H9 (cell line): ENCODE measurements at regions not wholly inside any gene's neighbourhood (a gene's known extent, or its start where the extent isn't known, plus 50 kb on each side); places are given as distances from the start of the nearest gene placed in this dataset.

ENCODE experiments used
- DNase-seq: peaks from one replicate; pipeline ENCODE4 v3.0.0-alpha.2; 2017
- H2AFZ ChIP-seq: one replicate; pipeline ENCODE4 v1.6.1; 2013; ENCODE audit warnings: mild to moderate bottlenecking, low read length, control low read depth, moderate library complexity
- H2AK5ac ChIP-seq: 2 replicates; pipeline ENCODE4 v1.6.1; 2013; ENCODE audit warnings: low read length, control low read depth, mixed read lengths; ENCODE audit not compliant: insufficient read length
- H2BK120ac ChIP-seq: one replicate; pipeline ENCODE4 v1.6.1; 2013; ENCODE audit warnings: low read depth, mild to moderate bottlenecking, low read length, control low read depth, inconsistent platforms; ENCODE audit not compliant: poor library complexity, severe bottlenecking
- H2BK12ac ChIP-seq: 2 replicates; pipeline ENCODE4 v1.6.1; 2013; ENCODE audit warnings: low read length, control low read depth, mixed read lengths, low read depth; ENCODE audit not compliant: insufficient read length
- H2BK15ac ChIP-seq: 2 replicates; pipeline ENCODE4 v1.6.1; 2013; ENCODE audit warnings: low read depth, low read length, control low read depth
- H2BK20ac ChIP-seq: one replicate; pipeline ENCODE4 v1.6.1; 2013; ENCODE audit warnings: low read depth, mild to moderate bottlenecking, low read length, control low read depth, inconsistent platforms; ENCODE audit not compliant: poor library complexity, severe bottlenecking
- H2BK5ac ChIP-seq: 2 replicates; pipeline ENCODE4 v1.6.1; 2013; ENCODE audit warnings: low read length, control low read depth, mixed read lengths; ENCODE audit not compliant: insufficient read length
- H3K14ac ChIP-seq: 2 replicates; pipeline ENCODE4 v1.6.1; 2013; ENCODE audit warnings: low read length, control low read depth; ENCODE audit not compliant: insufficient read depth
- H3K18ac ChIP-seq: 2 replicates; pipeline ENCODE4 v1.6.1; 2013; ENCODE audit warnings: low read depth, mild to moderate bottlenecking, mixed read lengths, low read length, control low read depth; ENCODE audit not compliant: insufficient read length
- H3K23ac ChIP-seq: 2 replicates; pipeline ENCODE4 v1.6.1; 2013; ENCODE audit warnings: low read length, control low read depth, mixed read lengths, low read depth; ENCODE audit not compliant: insufficient read length
- H3K23me2 ChIP-seq: 2 replicates; pipeline ENCODE4 v1.6.1; 2013; ENCODE audit warnings: low read depth, mild to moderate bottlenecking, mixed read lengths, low read length, control low read depth; ENCODE audit not compliant: insufficient read length, poor library complexity, severe bottlenecking
- H3K27ac ChIP-seq: 2 replicates; pipeline ENCODE4 v1.5.1; 2013; ENCODE audit warnings: low read length, control low read depth, mixed read lengths, low read depth; ENCODE audit not compliant: insufficient read length
- H3K27me3 ChIP-seq: 2 replicates; pipeline ENCODE4 v1.6.1; 2013; ENCODE audit warnings: low read length, control low read depth, inconsistent platforms; ENCODE audit not compliant: insufficient read depth
- H3K4ac ChIP-seq: 2 replicates; pipeline ENCODE4 v1.6.1; 2013; ENCODE audit warnings: low read depth, mild to moderate bottlenecking, control low read depth, inconsistent platforms, low read length, moderate library complexity
- H3K4me1 ChIP-seq: 2 replicates; pipeline ENCODE4 v1.6.1; 2013; ENCODE audit warnings: low read length, control low read depth, inconsistent platforms; ENCODE audit not compliant: insufficient read depth
- H3K4me2 ChIP-seq: 2 replicates; pipeline ENCODE4 v1.6.1; 2013; ENCODE audit warnings: low read length, control low read depth, mixed read lengths; ENCODE audit not compliant: insufficient read length, insufficient read depth
- H3K56ac ChIP-seq: 2 replicates; pipeline ENCODE4 v1.6.1; 2013; ENCODE audit warnings: low read depth, mild to moderate bottlenecking, mixed read lengths, low read length, control low read depth; ENCODE audit not compliant: insufficient read length
- H3K79me1 ChIP-seq: 2 replicates; pipeline ENCODE4 v1.6.1; 2013; ENCODE audit warnings: low read depth, mild to moderate bottlenecking, moderate library complexity, low read length, control low read depth, inconsistent platforms; ENCODE audit not compliant: insufficient read depth, poor library complexity, severe bottlenecking
- H3K79me2 ChIP-seq: 2 replicates; pipeline ENCODE4 v1.6.1; 2013; ENCODE audit warnings: low read length, control low read depth, inconsistent platforms; ENCODE audit not compliant: insufficient read depth
- H3K9ac ChIP-seq: 2 replicates; pipeline ENCODE4 v1.6.1; 2013; ENCODE audit warnings: low read length, control low read depth, mixed read lengths; ENCODE audit not compliant: insufficient read length; ENCODE audit errors: extremely low read depth
- H3K9me3 ChIP-seq: one replicate; pipeline ENCODE4 v1.6.1; 2013; ENCODE audit warnings: low read depth, low read length, inconsistent platforms; ENCODE audit not compliant: control insufficient read depth
- H3T11ph ChIP-seq: one replicate; pipeline ENCODE4 v1.6.1; 2013; ENCODE audit warnings: mild to moderate bottlenecking, low read length, control low read depth, inconsistent platforms
- H4K20me1 ChIP-seq: one replicate; pipeline ENCODE4 v1.6.1; 2013; ENCODE audit not compliant: control insufficient read depth, insufficient read length, insufficient read depth
- H4K5ac ChIP-seq: 2 replicates; pipeline ENCODE4 v1.6.1; 2013; ENCODE audit warnings: low read depth, mild to moderate bottlenecking, mixed read lengths, low read length, control low read depth; ENCODE audit not compliant: insufficient read length
- H4K8ac ChIP-seq: replicated peaks from 2 replicates; pipeline ENCODE4 v1.6.1; 2013; ENCODE audit warnings: low read length, control low read depth, mixed read lengths, low read depth; ENCODE audit not compliant: insufficient read length
- H4K91ac ChIP-seq: 2 replicates; pipeline ENCODE4 v1.6.1; 2013; ENCODE audit warnings: low read depth, mild to moderate bottlenecking, moderate library complexity, mixed read lengths, low read length, control low read depth; ENCODE audit not compliant: insufficient read length
- H3K27ac Mint-ChIP-seq, 3 experiments: 2 replicates in 2 of 3; 3 replicates in 1 of 3; pipeline ENCODE4 v1.8.0; 2020 to 2021; ENCODE audit warnings: mixed read lengths in 3 of 3, mild to moderate bottlenecking in 1 of 3, moderate library complexity in 1 of 3
- H3K27me3 Mint-ChIP-seq: 2 replicates; pipeline ENCODE4 v1.8.0; 2021; ENCODE audit warnings: low read depth, mild to moderate bottlenecking, moderate library complexity, mixed read lengths
- H3K36me3 Mint-ChIP-seq, 3 experiments: 2 replicates in 2 of 3; 3 replicates in 1 of 3; pipeline ENCODE4 v1.8.0; 2020 to 2021; ENCODE audit warnings: low read depth in 3 of 3, mixed read lengths in 3 of 3; ENCODE audit not compliant: insufficient read depth in 1 of 3
- H3K4me1 Mint-ChIP-seq, 2 experiments: 2 replicates each; pipeline ENCODE4 v1.8.0; 2020; ENCODE audit warnings: mixed read lengths in 2 of 2
- H3K4me3 Mint-ChIP-seq, 2 experiments: 2 replicates in 1 of 2; 3 replicates in 1 of 2; pipeline ENCODE4 v1.8.0; 2020 to 2021; ENCODE audit warnings: mild to moderate bottlenecking in 2 of 2, mixed read lengths in 2 of 2, moderate library complexity in 1 of 2
- H3K9me3 Mint-ChIP-seq, 2 experiments: 2 replicates in 1 of 2; 3 replicates in 1 of 2; pipeline ENCODE4 v1.8.0; 2020; ENCODE audit warnings: mild to moderate bottlenecking in 2 of 2, mixed read lengths in 2 of 2, moderate library complexity in 1 of 2
- WGBS: extraction: QIAGEN DNeasy Blood & Tissue Kit; methylation state at CpG from one replicate; pipeline ENCODE4 v1.1.7; 2013; ENCODE audit warnings: missing lambda C conversion rate, low lambda C conversion rate, mixed read lengths; ENCODE audit not compliant: insufficient read length; ENCODE audit errors: extremely low coverage; 5-methylcytosine and 5-hydroxymethylcytosine counted together
- TF ChIP-seq, protein P1 (sequence below): fragments of 200-600 bp; sonication (generic); conservative IDR thresholded peaks from 3 replicates; pipeline ENCODE4 v1.8.0; 2021; ENCODE audit warnings: antibody characterized with exemption, mild to moderate bottlenecking

DNA sequence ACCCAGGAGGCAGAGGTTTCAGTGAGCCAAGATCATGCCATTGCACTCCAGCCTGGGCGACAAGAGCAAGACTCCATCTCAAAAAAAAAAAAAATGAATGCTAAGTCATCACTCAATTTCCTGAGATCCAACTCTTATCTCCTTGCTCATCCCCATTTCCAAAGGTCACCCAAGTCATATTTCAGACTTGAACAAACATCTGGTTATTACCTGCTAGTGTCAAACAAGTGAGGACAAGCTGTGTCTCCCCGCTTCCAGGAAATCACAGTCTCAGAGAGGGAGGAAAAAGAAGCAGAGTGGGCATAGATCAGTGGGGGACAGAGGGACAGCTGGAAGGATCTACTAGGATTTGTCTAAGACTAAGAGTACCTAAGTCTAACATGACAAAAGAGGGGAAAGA lies 147.5 kb upstream of the FUNDC1 start:
- no peak overlapping the region for H3K18ac ChIP-seq
- WGBS, result no CpG with 5 or more reads among the region's 2 CpGs
- no peak overlapping the region for H3K4me3 Mint-ChIP-seq
- no peak overlapping the region for H4K91ac ChIP-seq
- no peak overlapping the region for H3K9ac ChIP-seq
- TF ChIP-seq, protein P1, sequence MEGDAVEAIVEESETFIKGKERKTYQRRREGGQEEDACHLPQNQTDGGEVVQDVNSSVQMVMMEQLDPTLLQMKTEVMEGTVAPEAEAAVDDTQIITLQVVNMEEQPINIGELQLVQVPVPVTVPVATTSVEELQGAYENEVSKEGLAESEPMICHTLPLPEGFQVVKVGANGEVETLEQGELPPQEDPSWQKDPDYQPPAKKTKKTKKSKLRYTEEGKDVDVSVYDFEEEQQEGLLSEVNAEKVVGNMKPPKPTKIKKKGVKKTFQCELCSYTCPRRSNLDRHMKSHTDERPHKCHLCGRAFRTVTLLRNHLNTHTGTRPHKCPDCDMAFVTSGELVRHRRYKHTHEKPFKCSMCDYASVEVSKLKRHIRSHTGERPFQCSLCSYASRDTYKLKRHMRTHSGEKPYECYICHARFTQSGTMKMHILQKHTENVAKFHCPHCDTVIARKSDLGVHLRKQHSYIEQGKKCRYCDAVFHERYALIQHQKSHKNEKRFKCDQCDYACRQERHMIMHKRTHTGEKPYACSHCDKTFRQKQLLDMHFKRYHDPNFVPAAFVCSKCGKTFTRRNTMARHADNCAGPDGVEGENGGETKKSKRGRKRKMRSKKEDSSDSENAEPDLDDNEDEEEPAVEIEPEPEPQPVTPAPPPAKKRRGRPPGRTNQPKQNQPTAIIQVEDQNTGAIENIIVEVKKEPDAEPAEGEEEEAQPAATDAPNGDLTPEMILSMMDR, result no peak
- no peaks in the 10 kb centered on the region for H3K4me1 Mint-ChIP-seq
- H3K56ac ChIP-seq, result no peak overlapping the region
- H3T11ph ChIP-seq, result no peak overlapping the region
- no peak overlapping the region for H2BK120ac ChIP-seq
- no peak overlapping the region for H3K14ac ChIP-seq
- no peaks in the 10 kb centered on the region for H4K20me1 ChIP-seq
- H2AFZ ChIP-seq, result no peak overlapping the region
- H3K27ac Mint-ChIP-seq, result no peak overlapping the region
- H2BK15ac ChIP-seq, result no peak overlapping the region
- H3K27me3 Mint-ChIP-seq, result no peaks in the 10 kb centered on the region
- peaks cover 4% of the 10 kb centered on the region for H3K9me3 ChIP-seq
- peaks cover 65 to 66% of the 10 kb centered on the region in 2 experiments for H3K9me3 Mint-ChIP-seq
- H4K8ac ChIP-seq, result no peak overlapping the region
- H4K5ac ChIP-seq, result no peak overlapping the region
- H3K27ac ChIP-seq, result no peak overlapping the region
- H3K23ac ChIP-seq, result no peak overlapping the region
- H3K79me1 ChIP-seq, result no peaks in the 10 kb centered on the region
- no peaks in the 10 kb centered on the region for H3K23me2 ChIP-seq
- H3K4me2 ChIP-seq, result no peak overlapping the region
- H3K4me1 ChIP-seq, result no peaks in the 10 kb centered on the region
- no peak overlapping the region for H2BK20ac ChIP-seq
- no peaks in the 10 kb centered on the region for H3K79me2 ChIP-seq
- no peak for DNase-seq
- no peak overlapping the region for H3K4ac ChIP-seq
- H3K36me3 Mint-ChIP-seq, result peaks cover 0 to 4% (median 0%) of the 10 kb centered on the region in 3 experiments; a peak in 4 of 7 replicates
- no peaks in the 10 kb centered on the region for H3K27me3 ChIP-seq
- no peak overlapping the region for H2BK5ac ChIP-seq
- H2AK5ac ChIP-seq, result no peak overlapping the region
- H2BK12ac ChIP-seq, result no peak overlapping the region
